ENCODE measurements at regions not wholly inside any gene's neighbourhood (a gene's known extent, or its start where the extent isn't known, plus 50 kb on each side); places are given as distances from the start of the nearest gene placed in this dataset.

GRCh38 chr5:54645882-54646355 lies 128.4 kb downstream of the SNX18 start:
- DNase-seq (ENCODE audit: low read depth), result no peak

GRCh38 chr5:54644226-54644625 lies 126.7 kb downstream of the SNX18 start:
- DNase-seq (ENCODE audit: low read depth), result no peak

- DNase-seq (ENCODE audit: low read depth), result no peak
Observed at GRCh38 chr5:54643685-54644106, 126.1 kb downstream of the SNX18 start.

- DNase-seq (ENCODE audit: low read depth), result no peak
Observed at GRCh38 chr5:54639621-54640020, 122.1 kb downstream of the SNX18 start.

- DNase-seq (ENCODE audit: low read depth), result no peak
Observed at GRCh38 chr5:54638106-54638505, 120.5 kb downstream of the SNX18 start.

- DNase-seq (ENCODE audit: low read depth), result no peak
Observed at GRCh38 chr5:54637654-54638053, 120.1 kb downstream of the SNX18 start.

GRCh38 chr5:54634089-54634488 lies 116.5 kb downstream of the SNX18 start:
- DNase-seq (ENCODE audit: low read depth), result no peak

- no peak for DNase-seq (ENCODE audit: low read depth)
Observed at GRCh38 chr5:54632131-54632701, 114.7 kb downstream of the SNX18 start.

GRCh38 chr5:54630738-54631359 lies 113.3 kb downstream of the SNX18 start:
- DNase-seq (ENCODE audit: low read depth), result no peak

GRCh38 chr5:54629115-54629514 lies 111.6 kb downstream of the SNX18 start:
- DNase-seq (ENCODE audit: low read depth), result no peak

- DNase-seq (ENCODE audit: low read depth), result no peak
Observed at GRCh38 chr5:54628050-54628449, 110.5 kb downstream of the SNX18 start.

GRCh38 chr5:54626407-54626806 lies 108.8 kb downstream of the SNX18 start:
- no peak for DNase-seq (ENCODE audit: low read depth)

- no peak for DNase-seq (ENCODE audit: low read depth)
Observed at GRCh38 chr5:54624805-54625568, 107.4 kb downstream of the SNX18 start.

- DNase-seq (ENCODE audit: low read depth), result no peak
Observed at GRCh38 chr5:54621709-54622108, 104.2 kb downstream of the SNX18 start.

GRCh38 chr5:54621048-54621447 lies 103.5 kb downstream of the SNX18 start:
- no peak for DNase-seq (ENCODE audit: low read depth)

- no peak for DNase-seq (ENCODE audit: low read depth)
Observed at GRCh38 chr5:54620141-54620933, 102.8 kb downstream of the SNX18 start.

GRCh38 chr5:54619731-54620130 lies 102.2 kb downstream of the SNX18 start:
- no peak for DNase-seq (ENCODE audit: low read depth)

GRCh38 chr5:54616518-54617220 lies 99.1 kb downstream of the SNX18 start:
- no peak for DNase-seq (ENCODE audit: low read depth)

- DNase-seq (ENCODE audit: low read depth), result no peak
Observed at GRCh38 chr5:54616031-54616430, 98.5 kb downstream of the SNX18 start.

- DNase-seq (ENCODE audit: low read depth), result no peak
Observed at GRCh38 chr5:54615381-54615780, 97.8 kb downstream of the SNX18 start.

- no peak for DNase-seq (ENCODE audit: low read depth)
Observed at GRCh38 chr5:54612711-54613110, 95.2 kb downstream of the SNX18 start.

Measured in stimulated activated CD8-positive, alpha-beta memory T cell treated with anti-CD3 and anti-CD28 coated beads, Interleukin-15, amount 100 ng/mL, for 24 hours (primary cell).